ENCODE measurements at regions not wholly inside any gene's neighbourhood (a gene's known extent, or its start where the extent isn't known, plus 50 kb on each side); places are given as distances from the start of the nearest gene placed in this dataset.

DNA sequence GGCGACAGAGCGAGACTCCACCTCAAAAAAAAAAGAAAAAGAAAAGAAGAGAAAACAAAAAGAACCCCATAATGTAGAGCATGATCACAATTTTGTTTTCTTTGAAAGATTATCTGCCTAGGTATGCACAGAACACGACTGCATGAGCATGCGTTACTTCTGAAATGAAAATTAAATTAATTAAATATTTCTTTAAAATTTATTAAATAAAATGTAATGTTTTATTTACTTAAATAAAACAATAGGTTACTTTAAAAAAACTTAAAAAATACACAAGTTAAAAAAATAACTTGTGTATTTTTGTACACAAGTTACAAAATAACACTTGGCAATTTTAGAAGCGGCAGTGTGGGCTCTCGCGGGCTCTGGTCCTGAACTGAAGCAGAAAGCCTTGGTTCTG is 107.8 kb downstream of the TFAP2A start:
- TF ChIP-seq, protein P1, sequence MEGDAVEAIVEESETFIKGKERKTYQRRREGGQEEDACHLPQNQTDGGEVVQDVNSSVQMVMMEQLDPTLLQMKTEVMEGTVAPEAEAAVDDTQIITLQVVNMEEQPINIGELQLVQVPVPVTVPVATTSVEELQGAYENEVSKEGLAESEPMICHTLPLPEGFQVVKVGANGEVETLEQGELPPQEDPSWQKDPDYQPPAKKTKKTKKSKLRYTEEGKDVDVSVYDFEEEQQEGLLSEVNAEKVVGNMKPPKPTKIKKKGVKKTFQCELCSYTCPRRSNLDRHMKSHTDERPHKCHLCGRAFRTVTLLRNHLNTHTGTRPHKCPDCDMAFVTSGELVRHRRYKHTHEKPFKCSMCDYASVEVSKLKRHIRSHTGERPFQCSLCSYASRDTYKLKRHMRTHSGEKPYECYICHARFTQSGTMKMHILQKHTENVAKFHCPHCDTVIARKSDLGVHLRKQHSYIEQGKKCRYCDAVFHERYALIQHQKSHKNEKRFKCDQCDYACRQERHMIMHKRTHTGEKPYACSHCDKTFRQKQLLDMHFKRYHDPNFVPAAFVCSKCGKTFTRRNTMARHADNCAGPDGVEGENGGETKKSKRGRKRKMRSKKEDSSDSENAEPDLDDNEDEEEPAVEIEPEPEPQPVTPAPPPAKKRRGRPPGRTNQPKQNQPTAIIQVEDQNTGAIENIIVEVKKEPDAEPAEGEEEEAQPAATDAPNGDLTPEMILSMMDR (IDR thresholded peaks at IDR 0.05): no peak
- no peak for TF ChIP-seq POLR2A (IDR thresholded peaks at IDR 0.05)

Data from uterus (tissue), 2 donors.